ENCODE measurements at regions not wholly inside any gene's neighbourhood (a gene's known extent, or its start where the extent isn't known, plus 50 kb on each side); places are given as distances from the start of the nearest gene placed in this dataset.

GRCh38 chr1:200490183-200490582 lies 80.3 kb upstream of the ZNF281 start:
- H3K9me3 Mint-ChIP-seq = no peaks in the 10 kb centered on the region
- TF ChIP-seq, protein P1, sequence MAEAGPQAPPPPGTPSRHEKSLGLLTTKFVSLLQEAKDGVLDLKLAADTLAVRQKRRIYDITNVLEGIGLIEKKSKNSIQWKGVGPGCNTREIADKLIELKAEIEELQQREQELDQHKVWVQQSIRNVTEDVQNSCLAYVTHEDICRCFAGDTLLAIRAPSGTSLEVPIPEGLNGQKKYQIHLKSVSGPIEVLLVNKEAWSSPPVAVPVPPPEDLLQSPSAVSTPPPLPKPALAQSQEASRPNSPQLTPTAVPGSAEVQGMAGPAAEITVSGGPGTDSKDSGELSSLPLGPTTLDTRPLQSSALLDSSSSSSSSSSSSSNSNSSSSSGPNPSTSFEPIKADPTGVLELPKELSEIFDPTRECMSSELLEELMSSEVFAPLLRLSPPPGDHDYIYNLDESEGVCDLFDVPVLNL (CRISPR knock-in tag; IDR thresholded peaks at IDR 0.05; ENCODE audit: borderline replicate concordance, low read depth) = no peak
- TF ChIP-seq ZNF423 (CRISPR knock-in tag; IDR thresholded peaks at IDR 0.05) (no peak), ELF4 (CRISPR knock-in tag; IDR thresholded peaks at IDR 0.05; ENCODE audit: low read depth) (no peak), OVOL2 (CRISPR knock-in tag; IDR thresholded peaks at IDR 0.05; ENCODE audit: borderline replicate concordance) (no peak), SP1 (CRISPR knock-in tag; conservative IDR thresholded peaks at IDR 0.05) (no peak), IRF2 (CRISPR knock-in tag; IDR thresholded peaks at IDR 0.05; ENCODE audit: borderline replicate concordance, low read depth) (no peak)
- H3K4me1 Mint-ChIP-seq = peaks cover 6% of the 10 kb centered on the region
- DNase-seq (ENCODE audit: low spot score) (no peak), ATAC-seq (no peak)
- no peak overlapping the region for H3K4me3 Mint-ChIP-seq
- peaks cover 9% of the 10 kb centered on the region for H3K27me3 Mint-ChIP-seq (ENCODE audit: low read depth)
- ChIA-PET POLR2A (no interaction called here), CTCF (interaction anchor here (0.7 to 1.8 kb wide), 8 partner anchors 9 to 228 kb away, joined by 3 to 5 read pairs (median 4); no protein-coding TSS in a partner anchor)
- no peak overlapping the region for H3K27ac Mint-ChIP-seq
- no peaks in the 10 kb centered on the region for H3K36me3 Mint-ChIP-seq

GRCh38 chr1:200488375-200489165 lies 78.7 kb upstream of the ZNF281 start:
- POLR2A ChIA-PET = no interaction called here
- peaks cover 11% of the 10 kb centered on the region for H3K4me1 Mint-ChIP-seq

GRCh38 chr1:200487650-200488049 lies 77.8 kb upstream of the ZNF281 start:
- H3K27ac Mint-ChIP-seq = no peak overlapping the region
- ChIA-PET POLR2A (interaction anchor here (0.7 kb wide), 1 partner anchor 54 kb away, joined by 8 read pairs; no protein-coding TSS in a partner anchor), CTCF (interaction anchor here (0.6 to 2.4 kb wide), 10 partner anchors 75 to 874 kb away, joined by 3 to 15 read pairs (median 4); no protein-coding TSS in a partner anchor)
- H3K4me3 Mint-ChIP-seq = no peak overlapping the region
- H3K4me1 Mint-ChIP-seq = peaks cover 17% of the 10 kb centered on the region
- no peak for DNase-seq (ENCODE audit: low spot score)
- ATAC-seq = no peak
- peaks cover 9% of the 10 kb centered on the region for H3K27me3 Mint-ChIP-seq (ENCODE audit: low read depth)
- no peaks in the 10 kb centered on the region for H3K36me3 Mint-ChIP-seq
- no peaks in the 10 kb centered on the region for H3K9me3 Mint-ChIP-seq
- no peak for TF ChIP-seq CREB1 (CRISPR knock-in tag; IDR thresholded peaks at IDR 0.05)
- no peak for TF ChIP-seq ZNF423 (CRISPR knock-in tag; IDR thresholded peaks at IDR 0.05)
- TF ChIP-seq, protein P2, sequence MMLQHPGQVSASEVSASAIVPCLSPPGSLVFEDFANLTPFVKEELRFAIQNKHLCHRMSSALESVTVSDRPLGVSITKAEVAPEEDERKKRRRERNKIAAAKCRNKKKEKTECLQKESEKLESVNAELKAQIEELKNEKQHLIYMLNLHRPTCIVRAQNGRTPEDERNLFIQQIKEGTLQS (CRISPR knock-in tag; conservative IDR thresholded peaks at IDR 0.05) = no peak
- no peak for TF ChIP-seq NR3C1 (CRISPR knock-in tag; conservative IDR thresholded peaks at IDR 0.05; ENCODE audit: low read depth)
- no peak for TF ChIP-seq NR2C2 (CRISPR knock-in tag; IDR thresholded peaks at IDR 0.05)
- TF ChIP-seq IRF2 (CRISPR knock-in tag; IDR thresholded peaks at IDR 0.05; ENCODE audit: borderline replicate concordance, low read depth) = no peak
- TF ChIP-seq FOXK1 (CRISPR knock-in tag; IDR thresholded peaks at IDR 0.05) = no peak
- no peak for TF ChIP-seq HMGA2 (CRISPR knock-in tag; IDR thresholded peaks at IDR 0.05)
- TF ChIP-seq ZNF232 (CRISPR knock-in tag; IDR thresholded peaks at IDR 0.05) = no peak
- no peak for TF ChIP-seq ATF1 (CRISPR knock-in tag; IDR thresholded peaks at IDR 0.05)
- no peak for TF ChIP-seq E2F1 (CRISPR knock-in tag; IDR thresholded peaks at IDR 0.05)

More at GRCh38 chr1:200488375-200489165, 78.7 kb upstream of the ZNF281 start:
- Mint-ChIP-seq H3K27me3 (ENCODE audit: low read depth) (peaks cover 9% of the 10 kb centered on the region), H3K9me3 (no peaks in the 10 kb centered on the region), H3K4me3 (peak overlapping the region; percentile 29), H3K27ac (no peak overlapping the region), H3K36me3 (no peaks in the 10 kb centered on the region)
- peak; percentile 54 for DNase-seq (ENCODE audit: low spot score)
- TF ChIP-seq, protein P3, sequence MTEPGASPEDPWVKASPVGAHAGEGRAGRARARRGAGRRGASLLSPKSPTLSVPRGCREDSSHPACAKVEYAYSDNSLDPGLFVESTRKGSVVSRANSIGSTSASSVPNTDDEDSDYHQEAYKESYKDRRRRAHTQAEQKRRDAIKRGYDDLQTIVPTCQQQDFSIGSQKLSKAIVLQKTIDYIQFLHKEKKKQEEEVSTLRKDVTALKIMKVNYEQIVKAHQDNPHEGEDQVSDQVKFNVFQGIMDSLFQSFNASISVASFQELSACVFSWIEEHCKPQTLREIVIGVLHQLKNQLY (CRISPR knock-in tag; IDR thresholded peaks at IDR 0.05) = no peak
- TF ChIP-seq PREB (CRISPR knock-in tag; IDR thresholded peaks at IDR 0.05; ENCODE audit: borderline replicate concordance) (no peak), CTCF (IDR thresholded peaks at IDR 0.05) (peak; percentile 75), HMGA2 (CRISPR knock-in tag; IDR thresholded peaks at IDR 0.05) (0 out of 2 replicates have a peak, but pooled peaks have one; percentile 3)
- peak; percentile 83 for ATAC-seq
- CTCF ChIA-PET = interaction anchor here (0.6 to 2.4 kb wide), 22 partner anchors 10 to 875 kb away, joined by 3 to 15 read pairs (median 4); no protein-coding TSS in a partner anchor
